ENCODE measurements at regions not wholly inside any gene's neighbourhood (a gene's known extent, or its start where the extent isn't known, plus 50 kb on each side); places are given as distances from the start of the nearest gene placed in this dataset.
A peak's percentile ranks its signal among the peaks of the same experiment; 100 is the strongest.

- DNase-seq: peak; percentile 98
These were observed 1138.8 kb downstream of the ARAP2 start for GRCh38 chr4:35105486-35105885.

- DNase-seq: peak; percentile 82
These were observed 1138.1 kb downstream of the ARAP2 start for GRCh38 chr4:35106091-35106734.

GRCh38 chr4:35124106-35124505 lies 1120.2 kb downstream of the ARAP2 start:
- DNase-seq: no peak

- peak; percentile 95 for DNase-seq
These were observed 1118.2 kb downstream of the ARAP2 start for GRCh38 chr4:35125995-35126712.

- DNase-seq: no peak
These were observed 1105.9 kb downstream of the ARAP2 start for GRCh38 chr4:35138449-35138848.

- DNase-seq: no peak
These were observed 1096.6 kb downstream of the ARAP2 start for GRCh38 chr4:35147761-35148160.

GRCh38 chr4:35151816-35152572 lies 1092.3 kb downstream of the ARAP2 start:
- peak; percentile 85 for DNase-seq

- no peak for DNase-seq
These were observed 1081.1 kb downstream of the ARAP2 start for GRCh38 chr4:35163168-35163567.

- no peak for DNase-seq
These were observed 1080.3 kb downstream of the ARAP2 start for GRCh38 chr4:35164063-35164462.

- DNase-seq: no peak
These were observed 1077.8 kb downstream of the ARAP2 start for GRCh38 chr4:35166466-35166865.

- DNase-seq: no peak
These were observed 1076.9 kb downstream of the ARAP2 start for GRCh38 chr4:35167385-35167784.

GRCh38 chr4:35175487-35175886 lies 1068.8 kb downstream of the ARAP2 start:
- no peak for DNase-seq

GRCh38 chr4:35175894-35176293 lies 1068.4 kb downstream of the ARAP2 start:
- DNase-seq: peak; percentile 59

- no peak for DNase-seq
These were observed 1061.9 kb downstream of the ARAP2 start for GRCh38 chr4:35182451-35182850.

GRCh38 chr4:35189988-35190613 lies 1054.2 kb downstream of the ARAP2 start:
- peak; percentile 92 for DNase-seq

GRCh38 chr4:35201403-35201802 lies 1042.9 kb downstream of the ARAP2 start:
- DNase-seq: no peak

GRCh38 chr4:35216636-35217035 lies 1027.7 kb downstream of the ARAP2 start:
- DNase-seq: no peak

GRCh38 chr4:35217331-35217730 lies 1027.0 kb downstream of the ARAP2 start:
- no peak for DNase-seq

- DNase-seq: no peak
These were observed 1016.0 kb downstream of the ARAP2 start for GRCh38 chr4:35228313-35228712.

- DNase-seq: no peak
These were observed 1015.3 kb downstream of the ARAP2 start for GRCh38 chr4:35229021-35229420.

GRCh38 chr4:35237924-35238323 lies 1006.4 kb downstream of the ARAP2 start:
- DNase-seq: no peak

GRCh38 chr4:35238793-35239192 lies 1005.5 kb downstream of the ARAP2 start:
- no peak for DNase-seq

GRCh38 chr4:35246493-35246892 lies 997.8 kb downstream of the ARAP2 start:
- DNase-seq: no peak

All from DMS53 (cell line).